ENCODE measurements at regions not wholly inside any gene's neighbourhood (a gene's known extent, or its start where the extent isn't known, plus 50 kb on each side); places are given as distances from the start of the nearest gene placed in this dataset.

- Histone ChIP-seq H3K4me2 (ENCODE audit: low read depth, low read length) (no peak overlapping the region), H3K4me1 (ENCODE audit: low read length) (no peaks in the 10 kb centered on the region), H4K20me1 (ENCODE audit: insufficient read depth, low read length) (no peaks in the 10 kb centered on the region), H3K4me3 (ENCODE audit: low read length) (no peak overlapping the region), H3F3A (ENCODE audit: insufficient read depth, low read length) (no peaks in the 10 kb centered on the region), H3K9ac (ENCODE audit: low read length) (no peak overlapping the region), H3K9me2 (replicated peaks; ENCODE audit: insufficient read depth, low read length) (no peaks in the 10 kb centered on the region), H3K36me3 (replicated peaks; ENCODE audit: insufficient read depth, low read length) (no peaks in the 10 kb centered on the region), H3K79me2 (ENCODE audit: low read length) (no peaks in the 10 kb centered on the region), H2AFZ (ENCODE audit: low read length) (no peak overlapping the region), H3K27me3 (replicated peaks; ENCODE audit: insufficient read depth, low read length) (no peaks in the 10 kb centered on the region), H3K27ac (ENCODE audit: low read length) (no peak overlapping the region), H3K9me3 (replicated peaks; ENCODE audit: insufficient read depth, low read length) (no peaks in the 10 kb centered on the region)
- DNase-seq: no peak
- TF ChIP-seq EZH2 (optimal IDR thresholded peaks at IDR 0.05; ENCODE audit: low read depth, low read length) (no peak), EZH2phosphoT487 (IDR thresholded peaks at IDR 0.05; ENCODE audit: low read length) (no peak), CTCF (IDR thresholded peaks at IDR 0.05; ENCODE audit: low read length) (no peak)
Measured at GRCh38 chr5:57711946-57712345, 229.3 kb upstream of the ACTBL2 start.

DNA sequence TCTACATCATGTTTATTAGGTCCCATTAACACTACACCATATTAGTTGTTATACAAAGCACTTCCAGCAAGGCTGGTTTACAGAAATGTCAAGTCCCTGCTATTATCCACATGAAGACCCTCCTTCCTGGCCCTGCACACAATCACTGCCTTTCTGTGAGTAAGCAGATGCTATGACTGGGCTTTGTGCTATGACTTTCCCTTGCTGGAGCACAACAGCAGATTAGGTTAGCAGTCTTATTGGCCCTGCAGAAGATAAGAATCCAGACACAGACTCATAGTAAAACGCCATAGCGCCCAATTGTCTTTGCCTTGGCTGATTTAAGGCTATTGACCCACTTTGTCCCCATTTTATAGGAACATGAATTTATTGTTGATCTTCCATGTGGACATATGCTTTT, 228.9 kb upstream of the ACTBL2 start:
- Histone ChIP-seq H3K4me3 (ENCODE audit: low read length) (no peak overlapping the region), H3K9me3 (replicated peaks; ENCODE audit: insufficient read depth, low read length) (no peaks in the 10 kb centered on the region), H3K27me3 (replicated peaks; ENCODE audit: insufficient read depth, low read length) (no peaks in the 10 kb centered on the region), H3K36me3 (replicated peaks; ENCODE audit: insufficient read depth, low read length) (no peaks in the 10 kb centered on the region), H3K79me2 (ENCODE audit: low read length) (no peaks in the 10 kb centered on the region), H4K20me1 (ENCODE audit: insufficient read depth, low read length) (no peaks in the 10 kb centered on the region), H3K4me1 (ENCODE audit: low read length) (no peaks in the 10 kb centered on the region), H3K9ac (ENCODE audit: low read length) (no peak overlapping the region), H3K9me2 (replicated peaks; ENCODE audit: insufficient read depth, low read length) (no peaks in the 10 kb centered on the region), H2AFZ (ENCODE audit: low read length) (no peak overlapping the region), H3K27ac (ENCODE audit: low read length) (no peak overlapping the region), H3K4me2 (ENCODE audit: low read depth, low read length) (no peak overlapping the region), H3F3A (ENCODE audit: insufficient read depth, low read length) (no peaks in the 10 kb centered on the region)
- DNase-seq: no peak
- TF ChIP-seq EZH2phosphoT487 (IDR thresholded peaks at IDR 0.05; ENCODE audit: low read length) (no peak), CTCF (IDR thresholded peaks at IDR 0.05; ENCODE audit: low read length) (no peak), EZH2 (optimal IDR thresholded peaks at IDR 0.05; ENCODE audit: low read depth, low read length) (no peak)

DNA sequence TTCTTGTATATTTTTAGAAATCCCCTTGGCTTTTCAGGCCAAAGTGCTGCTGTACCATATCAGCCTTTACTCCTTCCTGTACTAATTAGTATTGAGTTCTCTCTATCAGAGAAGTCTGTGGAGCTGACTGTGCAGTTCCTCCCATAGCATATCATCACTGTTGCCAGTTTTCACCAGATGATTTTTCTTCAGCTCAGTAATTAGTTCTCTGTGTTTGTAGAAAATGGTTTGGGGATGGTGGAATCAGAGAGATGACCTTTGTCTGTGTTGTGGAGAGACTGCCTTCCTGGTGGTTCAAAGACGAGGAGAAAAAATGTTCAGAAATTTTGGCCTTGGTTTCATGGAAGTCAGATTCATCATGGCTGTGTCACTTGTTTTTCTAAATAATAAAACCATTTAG, 227.5 kb upstream of the ACTBL2 start:
- no peaks in the 10 kb centered on the region for H3F3A ChIP-seq (ENCODE audit: insufficient read depth, low read length)
- no peak for DNase-seq

More for the DNA sequence above, 227.5 kb upstream of the ACTBL2 start:
- no peaks in the 10 kb centered on the region for H3K9me2 ChIP-seq (replicated peaks; ENCODE audit: insufficient read depth, low read length)
- H3K4me2 ChIP-seq (ENCODE audit: low read depth, low read length): no peak overlapping the region
- no peak overlapping the region for H3K4me3 ChIP-seq (ENCODE audit: low read length)
- no peaks in the 10 kb centered on the region for H3K9me3 ChIP-seq (replicated peaks; ENCODE audit: insufficient read depth, low read length)
- no peaks in the 10 kb centered on the region for H4K20me1 ChIP-seq (ENCODE audit: insufficient read depth, low read length)
- TF ChIP-seq CTCF (IDR thresholded peaks at IDR 0.05; ENCODE audit: low read length) (no peak), EZH2phosphoT487 (IDR thresholded peaks at IDR 0.05; ENCODE audit: low read length) (no peak), EZH2 (optimal IDR thresholded peaks at IDR 0.05; ENCODE audit: low read depth, low read length) (no peak)
- no peak overlapping the region for H3K27ac ChIP-seq (ENCODE audit: low read length)
- no peaks in the 10 kb centered on the region for H3K79me2 ChIP-seq (ENCODE audit: low read length)
- no peak overlapping the region for H2AFZ ChIP-seq (ENCODE audit: low read length)
- H3K27me3 ChIP-seq (replicated peaks; ENCODE audit: insufficient read depth, low read length): no peaks in the 10 kb centered on the region
- H3K36me3 ChIP-seq (replicated peaks; ENCODE audit: insufficient read depth, low read length): no peaks in the 10 kb centered on the region
- H3K4me1 ChIP-seq (ENCODE audit: low read length): no peaks in the 10 kb centered on the region
- no peak overlapping the region for H3K9ac ChIP-seq (ENCODE audit: low read length)

All from MM.1S (cell line).